ENCODE measurements at regions not wholly inside any gene's neighbourhood (a gene's known extent, or its start where the extent isn't known, plus 50 kb on each side); places are given as distances from the start of the nearest gene placed in this dataset.

GRCh38 chr1:37151789-37152188 is 117.5 kb upstream of the GRIK3 start:
- no peaks in the 10 kb centered on the region for H3K36me3 ChIP-seq (ENCODE audit: insufficient read depth in 1 of 2, low read depth in 1 of 2)
- H3K9me3 ChIP-seq: no peaks in the 10 kb centered on the region
- DNase-seq: peak in 1 of 2 donors; percentile 78
- 23 to 61% (median 40%) methylated on average over 3 of the region's 3 CpGs for WGBS, 3 donors
- peak overlapping the region; percentile 66 for H3K27ac ChIP-seq
- H3K27me3 ChIP-seq (ENCODE audit: insufficient read depth in 3 of 3, low read length in 2 of 3): no peaks in the 10 kb centered on the region
- H3K4me3 ChIP-seq: peak overlapping the region; percentile 21
- intact Hi-C loops (cut with DNase I): no loop called here
- no peaks in the 10 kb centered on the region for H3K4me1 ChIP-seq
- ATAC-seq: peak; percentile 72 to 79 (median 78)
- TF ChIP-seq, protein P1, sequence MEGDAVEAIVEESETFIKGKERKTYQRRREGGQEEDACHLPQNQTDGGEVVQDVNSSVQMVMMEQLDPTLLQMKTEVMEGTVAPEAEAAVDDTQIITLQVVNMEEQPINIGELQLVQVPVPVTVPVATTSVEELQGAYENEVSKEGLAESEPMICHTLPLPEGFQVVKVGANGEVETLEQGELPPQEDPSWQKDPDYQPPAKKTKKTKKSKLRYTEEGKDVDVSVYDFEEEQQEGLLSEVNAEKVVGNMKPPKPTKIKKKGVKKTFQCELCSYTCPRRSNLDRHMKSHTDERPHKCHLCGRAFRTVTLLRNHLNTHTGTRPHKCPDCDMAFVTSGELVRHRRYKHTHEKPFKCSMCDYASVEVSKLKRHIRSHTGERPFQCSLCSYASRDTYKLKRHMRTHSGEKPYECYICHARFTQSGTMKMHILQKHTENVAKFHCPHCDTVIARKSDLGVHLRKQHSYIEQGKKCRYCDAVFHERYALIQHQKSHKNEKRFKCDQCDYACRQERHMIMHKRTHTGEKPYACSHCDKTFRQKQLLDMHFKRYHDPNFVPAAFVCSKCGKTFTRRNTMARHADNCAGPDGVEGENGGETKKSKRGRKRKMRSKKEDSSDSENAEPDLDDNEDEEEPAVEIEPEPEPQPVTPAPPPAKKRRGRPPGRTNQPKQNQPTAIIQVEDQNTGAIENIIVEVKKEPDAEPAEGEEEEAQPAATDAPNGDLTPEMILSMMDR (IDR thresholded peaks at IDR 0.05): no peak

- ATAC-seq (peak; percentile 79 to 88 (median 80)), DNase-seq (peak in 1 of 2 donors; percentile 70)
- TF ChIP-seq, protein P1 (IDR thresholded peaks at IDR 0.05): no peak
- intact Hi-C loops (cut with DNase I): no loop called here
- H3K36me3 ChIP-seq (ENCODE audit: insufficient read depth in 1 of 2, low read depth in 1 of 2): no peaks in the 10 kb centered on the region
- no peak overlapping the region for H3K4me3 ChIP-seq
- no peaks in the 10 kb centered on the region for H3K9me3 ChIP-seq
- H3K27ac ChIP-seq: peak overlapping the region; percentile 66
- 50 to 75% (median 58%) methylated on average over 6 of the region's 6 CpGs for WGBS, 3 donors
- no peaks in the 10 kb centered on the region for H3K4me1 ChIP-seq
- H3K27me3 ChIP-seq (ENCODE audit: insufficient read depth in 3 of 3, low read length in 2 of 3): no peaks in the 10 kb centered on the region
Observed at GRCh38 chr1:37152491-37152890, 118.2 kb upstream of the GRIK3 start.

DNA sequence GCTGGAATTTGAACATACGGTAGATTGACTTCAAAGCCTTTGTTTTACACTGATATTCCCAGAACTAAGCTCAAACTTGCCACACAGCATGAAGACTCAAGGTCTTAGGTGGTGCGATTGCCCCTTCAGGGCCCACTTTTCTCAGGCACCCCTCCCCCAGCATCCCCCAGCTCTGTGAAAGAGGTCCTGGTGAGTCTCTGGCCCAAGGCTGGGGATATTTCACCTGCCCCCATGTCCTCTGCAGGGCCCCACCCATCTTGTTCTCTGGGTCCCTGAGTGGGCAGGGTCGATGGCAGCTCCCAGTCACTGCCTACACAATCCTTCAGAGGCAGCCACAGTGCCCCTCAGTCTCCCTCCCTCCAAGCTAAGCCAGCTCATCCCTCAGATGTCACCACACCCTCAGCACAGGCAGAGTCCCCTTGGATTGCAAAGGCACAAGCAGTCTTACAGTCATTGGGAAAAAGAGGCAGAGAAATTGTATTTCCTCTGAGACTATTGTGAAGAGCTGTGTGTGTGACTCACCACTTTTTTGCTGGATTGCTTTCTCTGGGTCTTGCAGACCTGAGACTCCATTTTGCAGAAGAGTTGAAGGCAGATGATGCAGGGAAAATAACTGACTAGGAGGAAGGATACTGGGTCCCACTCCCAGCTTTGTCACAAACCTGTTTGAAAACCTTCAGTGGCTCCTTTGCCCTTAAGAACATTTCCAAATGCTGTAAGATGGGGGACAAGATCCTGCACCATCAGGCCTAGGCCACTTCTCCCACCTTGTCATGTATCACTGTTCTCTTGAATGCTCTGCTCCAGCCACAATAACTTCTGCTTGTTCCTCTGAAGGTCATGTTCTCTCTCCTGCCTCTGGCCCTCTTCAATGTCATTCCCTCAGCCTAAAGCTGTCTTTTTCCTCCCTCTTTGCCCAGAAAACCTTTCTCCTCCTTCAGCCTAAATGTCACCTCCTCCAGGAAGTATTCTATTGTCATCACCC is 119.1 kb upstream of the GRIK3 start:
- peak overlapping the region; percentile 66 for H3K27ac ChIP-seq
- no peaks in the 10 kb centered on the region for H3K4me1 ChIP-seq
- intact Hi-C loops (cut with DNase I): no loop called here
- ATAC-seq (peak in 2 of 4 donors; percentile 2 to 15), DNase-seq (no peak)
- no peaks in the 10 kb centered on the region for H3K36me3 ChIP-seq (ENCODE audit: insufficient read depth in 1 of 2, low read depth in 1 of 2)
- no peaks in the 10 kb centered on the region for H3K27me3 ChIP-seq (ENCODE audit: insufficient read depth in 3 of 3, low read length in 2 of 3)
- WGBS, 3 donors: 64 to 69% (median 67%) methylated on average over 3 of the region's 3 CpGs
- H3K9me3 ChIP-seq: no peaks in the 10 kb centered on the region
- TF ChIP-seq, protein P1 (IDR thresholded peaks at IDR 0.05): no peak
- H3K4me3 ChIP-seq: no peak overlapping the region

- Histone ChIP-seq H3K36me3 (ENCODE audit: insufficient read depth in 1 of 2, low read depth in 1 of 2) (no peaks in the 10 kb centered on the region), H3K27me3 (ENCODE audit: insufficient read depth in 3 of 3, low read length in 2 of 3) (no peaks in the 10 kb centered on the region), H3K9me3 (no peaks in the 10 kb centered on the region), H3K4me3 (no peak overlapping the region), H3K27ac (no peak overlapping the region), H3K4me1 (no peaks in the 10 kb centered on the region)
- intact Hi-C loops (cut with DNase I): no loop called here
- ATAC-seq (peak in 1 of 4 donors; percentile 18), DNase-seq (no peak)
- 65 to 70% (median 69%) methylated on average over 9 of the region's 9 CpGs for WGBS, 3 donors
- TF ChIP-seq, protein P1 (IDR thresholded peaks at IDR 0.05): no peak
Observed at GRCh38 chr1:37156646-37157045, 122.3 kb upstream of the GRIK3 start.

Data from psoas muscle (tissue), 7 donors.